ENCODE measurements at regions not wholly inside any gene's neighbourhood (a gene's known extent, or its start where the extent isn't known, plus 50 kb on each side); places are given as distances from the start of the nearest gene placed in this dataset.
A peak's percentile ranks its signal among the peaks of the same experiment; 100 is the strongest.

GRCh38 chr2:38509947-38510326 is 92.8 kb downstream of the HNRNPLL start:
- no peak for DNase-seq

- no peak for DNase-seq
These were observed 93.3 kb downstream of the HNRNPLL start for GRCh38 chr2:38509314-38509946.

- DNase-seq = peak; percentile 79
These were observed 94.3 kb downstream of the HNRNPLL start for GRCh38 chr2:38508311-38509039.

- DNase-seq = no peak
These were observed 95.0 kb downstream of the HNRNPLL start for GRCh38 chr2:38507712-38508111.

GRCh38 chr2:38505779-38506178 is 96.9 kb downstream of the HNRNPLL start:
- no peak for DNase-seq

- no peak for DNase-seq
These were observed 98.6 kb downstream of the HNRNPLL start for GRCh38 chr2:38504169-38504568.

GRCh38 chr2:38502107-38502506 is 100.6 kb downstream of the HNRNPLL start:
- DNase-seq = no peak

GRCh38 chr2:38500283-38500634 is 102.5 kb downstream of the HNRNPLL start:
- DNase-seq = no peak

- no peak for DNase-seq
These were observed 103.0 kb downstream of the HNRNPLL start for GRCh38 chr2:38499548-38500282.

- peak; percentile 55 for DNase-seq
These were observed 104.7 kb downstream of the HNRNPLL start for GRCh38 chr2:38498045-38498481.

GRCh38 chr2:38497670-38498037 is 105.1 kb downstream of the HNRNPLL start:
- peak; percentile 27 for DNase-seq

- no peak for DNase-seq
These were observed 105.6 kb downstream of the HNRNPLL start for GRCh38 chr2:38496927-38497669.

GRCh38 chr2:38495880-38496279 is 106.8 kb downstream of the HNRNPLL start:
- DNase-seq = no peak

- no peak for DNase-seq
These were observed 108.3 kb downstream of the HNRNPLL start for GRCh38 chr2:38494394-38494793.

- no peak for DNase-seq
These were observed 110.6 kb downstream of the HNRNPLL start for GRCh38 chr2:38492042-38492615.

GRCh38 chr2:38491436-38491835 is 111.3 kb downstream of the HNRNPLL start:
- DNase-seq = no peak

GRCh38 chr2:38489846-38490245 is 112.8 kb upstream of the ATL2 start:
- DNase-seq = no peak

GRCh38 chr2:38487852-38488251 is 110.8 kb upstream of the ATL2 start:
- no peak for DNase-seq

- no peak for DNase-seq
These were observed 109.3 kb upstream of the ATL2 start for GRCh38 chr2:38486213-38487026.

GRCh38 chr2:38485734-38486133 is 108.7 kb upstream of the ATL2 start:
- no peak for DNase-seq

- DNase-seq = no peak
These were observed 107.9 kb upstream of the ATL2 start for GRCh38 chr2:38484957-38485356.
